ENCODE measurements at regions not wholly inside any gene's neighbourhood (a gene's known extent, or its start where the extent isn't known, plus 50 kb on each side); places are given as distances from the start of the nearest gene placed in this dataset.
"Not testable (repeated sequence)": the region's sequence is repeated elsewhere in the genome, so short reads cannot be mapped to it uniquely, and the experiment has no call there.

DNA sequence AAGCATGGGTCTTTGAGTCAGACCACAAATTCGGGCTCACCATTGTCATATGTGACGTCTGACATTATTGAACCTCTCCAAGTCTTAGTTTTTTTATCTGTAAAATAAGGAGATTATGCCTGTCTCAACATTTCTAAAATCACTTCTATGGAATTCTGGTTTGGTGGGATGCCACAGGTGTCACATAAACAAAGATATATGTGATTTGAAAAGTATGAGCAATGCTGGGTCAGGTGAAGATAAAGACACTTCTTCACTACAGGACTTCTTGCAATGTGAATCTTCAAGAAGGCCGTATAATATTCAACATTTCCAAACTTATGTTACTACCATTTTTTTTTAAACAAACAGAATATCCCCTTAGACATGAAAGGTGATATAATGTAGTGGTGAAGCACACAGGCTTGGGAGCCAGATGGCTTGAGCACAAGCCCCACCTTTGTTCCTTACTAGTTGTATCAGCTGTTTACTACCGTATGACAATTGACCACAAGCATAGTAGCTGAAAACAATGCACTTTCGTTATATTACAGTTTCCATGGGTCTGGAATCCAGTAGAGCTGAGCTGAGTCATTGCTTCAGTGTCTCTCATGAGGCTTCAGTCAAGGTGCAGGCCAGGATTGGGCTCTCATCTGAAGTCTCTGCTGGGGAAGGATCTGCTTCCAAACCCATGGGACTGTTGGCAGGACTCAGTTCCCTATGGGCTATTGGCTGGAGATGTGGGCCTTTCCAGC is 87.7 kb downstream of the UTP18 start:
- no peak for DNase-seq

DNA sequence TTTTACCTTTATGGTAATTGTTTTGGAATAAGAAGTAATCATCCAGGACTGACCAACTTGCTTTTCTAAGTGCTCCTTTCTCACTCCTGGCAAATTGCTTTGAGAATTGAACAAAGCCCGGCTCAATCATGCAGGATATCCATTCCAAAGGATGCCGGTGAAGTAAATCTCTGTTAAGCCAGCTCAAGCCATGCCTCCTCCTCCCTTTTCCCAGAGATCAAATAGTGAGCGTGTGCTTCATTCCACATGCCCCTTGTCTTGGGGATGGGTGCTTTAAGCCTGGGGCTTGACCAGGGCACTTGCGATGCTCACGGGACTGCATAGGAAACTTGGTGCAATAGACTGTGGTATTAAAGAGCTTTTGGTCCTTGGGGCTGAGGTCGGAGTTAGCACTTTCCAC is 90.7 kb downstream of the UTP18 start:
- no peak for DNase-seq

DNA sequence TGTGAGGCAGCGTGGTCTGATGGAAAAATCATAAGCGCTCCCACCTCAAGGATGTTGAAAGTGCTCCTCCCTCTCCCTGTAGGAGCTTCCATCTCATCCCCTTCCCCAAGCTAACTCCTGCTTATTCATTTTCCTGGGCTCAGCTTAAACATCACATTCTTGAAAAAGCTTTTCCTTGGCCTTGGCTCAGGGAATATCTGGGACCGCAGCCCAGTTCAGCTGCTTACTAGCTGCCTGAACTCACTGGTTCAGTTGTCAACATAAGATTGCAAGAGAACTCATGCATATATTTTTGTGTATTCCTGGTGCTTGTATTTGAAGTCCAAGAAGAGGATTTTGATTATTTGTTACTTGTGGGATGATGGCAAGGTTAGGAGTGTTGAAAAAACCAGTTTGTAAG is 91.5 kb downstream of the UTP18 start:
- DNase-seq: peak; percentile 89

DNA sequence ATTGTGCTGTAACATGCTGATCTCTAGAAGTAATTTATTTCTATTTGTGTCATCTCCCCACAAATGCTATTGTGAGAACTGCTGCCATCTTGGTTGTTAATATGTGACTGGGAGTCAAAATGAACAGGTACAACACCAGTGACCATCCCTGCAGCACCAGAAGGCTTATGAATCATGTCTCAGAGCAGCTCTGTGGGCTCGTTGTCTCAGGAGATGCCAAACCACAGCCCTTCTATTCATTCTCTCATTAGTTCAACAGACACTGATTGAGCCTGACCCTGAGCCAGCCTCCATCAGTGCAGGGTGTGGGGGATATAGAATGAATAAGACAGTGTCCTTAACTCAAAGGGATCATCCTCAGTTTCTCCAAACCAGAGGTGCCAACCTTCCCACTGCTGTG is 92.5 kb downstream of the UTP18 start:
- DNase-seq: no peak

DNA sequence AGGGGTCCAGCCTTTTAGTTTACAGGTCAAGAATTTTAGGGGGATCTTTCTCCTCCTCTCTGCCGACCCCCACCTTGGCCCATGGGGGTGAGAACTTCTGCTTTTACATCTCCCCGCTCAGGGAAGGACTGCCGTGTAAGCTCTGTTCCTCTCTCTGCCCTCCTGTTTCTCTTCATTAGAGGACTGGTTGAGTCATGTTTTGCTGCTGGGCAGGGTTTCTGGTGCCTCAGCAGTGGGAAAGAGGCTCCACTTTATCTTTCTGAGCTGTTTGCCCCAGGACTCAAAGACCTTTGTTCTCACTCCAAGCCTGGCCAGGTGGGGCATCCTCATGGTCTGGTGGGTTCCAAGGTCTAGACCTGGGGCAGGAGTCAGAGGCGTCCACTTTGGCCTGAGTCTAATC is 93.0 kb downstream of the UTP18 start:
- DNase-seq: no peak

DNA sequence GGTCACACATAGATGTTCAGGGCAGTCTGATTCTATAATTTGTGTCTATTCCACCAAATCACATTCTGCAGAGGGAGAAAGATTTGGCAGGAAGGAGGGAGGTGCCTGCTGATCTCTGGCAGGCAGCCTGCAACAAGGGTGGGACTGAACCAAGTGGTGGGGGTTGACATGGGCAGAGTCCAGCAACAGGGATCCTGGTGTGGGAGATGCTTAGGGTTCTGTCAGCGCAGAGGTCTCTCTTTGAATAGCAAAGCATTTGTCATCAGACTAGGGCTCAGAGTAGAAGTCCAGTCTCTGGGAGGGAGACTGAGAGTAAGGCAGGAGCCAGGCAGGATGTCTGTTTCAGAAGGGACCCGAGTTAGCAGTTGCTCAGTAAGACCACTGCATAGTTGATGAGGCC is 94.6 kb downstream of the UTP18 start:
- DNase-seq: peak; percentile 28

DNA sequence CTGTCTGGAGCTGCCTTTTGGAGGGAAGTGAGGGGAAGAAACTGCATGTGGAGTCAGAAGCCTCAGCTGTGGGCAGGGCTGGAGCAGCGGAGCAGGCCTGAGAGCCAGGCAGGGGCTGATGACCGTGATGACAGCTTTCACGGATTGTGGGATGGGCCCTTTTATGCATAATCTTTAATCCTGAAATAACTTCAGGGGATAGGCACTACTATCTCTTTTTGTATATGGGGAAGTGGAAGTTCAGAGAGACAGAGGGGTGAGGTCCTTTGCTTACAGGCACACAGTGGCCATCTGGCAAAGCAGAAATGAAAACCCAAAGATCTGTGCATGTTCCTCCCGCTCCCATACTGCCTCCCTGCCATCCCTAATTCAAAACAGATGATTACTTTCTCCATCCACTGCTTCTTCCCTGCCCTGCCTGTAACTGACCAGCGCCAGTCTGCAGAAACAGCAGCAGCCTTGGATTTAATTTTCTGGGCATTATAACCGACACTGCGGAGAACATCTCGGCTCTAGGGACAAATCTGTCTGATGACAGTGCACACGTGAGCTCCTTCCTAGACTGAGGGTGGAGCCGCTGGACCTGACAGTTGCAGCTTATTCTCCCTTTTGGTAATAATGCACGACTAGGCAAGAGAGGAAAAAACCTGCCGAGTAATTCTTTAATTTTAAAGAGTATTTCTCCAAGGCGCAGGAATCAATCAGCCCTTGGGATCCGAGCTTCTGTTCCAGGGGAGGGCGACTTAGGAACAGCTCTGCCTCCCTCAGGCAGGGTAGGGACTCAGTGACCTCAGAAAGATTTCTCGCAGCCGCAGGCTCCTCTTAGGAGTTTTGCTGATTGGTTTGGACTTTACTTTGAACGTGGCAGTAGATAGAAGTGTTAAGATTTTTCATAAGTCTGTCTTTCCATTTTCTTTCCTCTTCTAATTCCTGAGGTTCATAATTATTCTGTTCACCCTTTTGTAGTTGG is 95.4 kb downstream of the UTP18 start:
- peak; percentile 30 for DNase-seq

DNA sequence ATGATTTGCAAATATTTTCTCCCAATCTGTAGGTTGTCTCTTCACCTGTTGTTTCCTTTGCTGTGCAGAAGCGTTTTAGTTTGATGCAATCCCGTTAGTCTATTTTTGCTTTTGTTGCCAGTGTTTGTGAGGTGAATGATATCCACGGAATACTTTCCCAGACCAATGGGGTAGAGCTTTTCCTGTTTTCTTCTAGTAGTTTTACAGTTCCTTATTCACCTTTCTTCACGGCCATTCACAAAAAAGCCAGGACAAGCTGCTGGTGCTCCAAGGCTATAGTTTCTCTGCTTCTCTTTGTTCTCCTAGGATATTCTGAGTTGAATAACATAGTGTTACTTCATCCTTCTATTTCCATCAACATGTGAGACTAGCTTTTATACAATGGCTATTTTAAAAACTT is 98.7 kb downstream of the UTP18 start:
- no peak for DNase-seq

DNA sequence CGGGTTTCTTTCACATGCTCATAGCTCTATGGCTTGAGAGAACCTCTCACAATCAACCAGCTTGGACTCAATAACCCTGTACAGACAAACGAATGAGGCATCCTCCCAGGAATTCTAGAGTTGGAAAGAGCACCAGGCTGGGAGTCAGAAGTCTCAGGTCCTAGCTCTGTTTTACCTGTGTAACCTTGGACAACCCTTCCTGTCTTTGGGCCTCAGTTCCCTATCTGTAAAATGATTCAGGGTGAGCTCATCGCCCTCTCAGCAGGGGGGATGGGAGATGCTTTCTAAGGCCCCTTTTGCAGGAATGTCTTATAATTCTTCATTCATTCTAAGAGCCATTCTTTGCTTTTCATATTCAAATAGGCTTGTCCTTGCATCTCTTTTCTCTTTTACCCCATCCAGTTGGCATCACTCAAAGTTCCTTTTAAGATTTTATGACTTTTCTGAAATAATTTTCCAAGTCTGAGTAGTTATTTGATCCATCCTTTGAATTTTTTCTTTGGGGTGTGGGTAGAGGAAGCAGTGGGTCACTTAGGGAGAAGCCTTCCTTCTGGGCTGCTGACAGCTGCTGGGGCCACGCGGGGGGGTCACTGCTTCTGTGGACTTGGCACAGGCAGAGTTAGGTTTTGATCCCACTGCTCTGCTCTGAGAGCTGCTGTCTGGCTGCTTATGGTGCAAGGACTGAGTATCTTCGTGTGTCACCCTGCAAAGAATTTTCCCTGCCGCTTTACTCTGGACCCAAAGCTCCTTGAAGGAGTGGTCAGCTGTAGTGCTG is 102.7 kb downstream of the UTP18 start:
- DNase-seq: peak; percentile 68

DNA sequence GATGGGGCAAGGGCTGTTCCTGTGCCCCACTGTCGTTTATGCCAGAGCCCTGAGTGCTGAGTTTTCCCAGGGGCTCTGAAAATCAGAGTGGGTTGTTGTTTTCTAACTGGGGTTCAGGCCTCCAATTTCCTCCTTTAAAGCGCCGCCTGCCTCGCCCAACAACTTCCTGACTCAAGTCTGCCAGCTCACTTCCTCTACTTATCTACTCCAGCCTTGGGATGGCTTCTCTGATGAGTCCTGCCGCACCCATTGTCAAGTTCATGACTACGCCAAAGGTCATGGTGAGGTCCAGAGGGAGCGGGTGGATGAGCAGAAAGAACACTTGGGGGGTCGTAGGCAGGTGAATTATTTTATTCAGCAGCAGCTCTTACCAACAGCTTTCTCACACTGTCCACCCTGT is 104.7 kb downstream of the UTP18 start:
- no peak for DNase-seq

DNA sequence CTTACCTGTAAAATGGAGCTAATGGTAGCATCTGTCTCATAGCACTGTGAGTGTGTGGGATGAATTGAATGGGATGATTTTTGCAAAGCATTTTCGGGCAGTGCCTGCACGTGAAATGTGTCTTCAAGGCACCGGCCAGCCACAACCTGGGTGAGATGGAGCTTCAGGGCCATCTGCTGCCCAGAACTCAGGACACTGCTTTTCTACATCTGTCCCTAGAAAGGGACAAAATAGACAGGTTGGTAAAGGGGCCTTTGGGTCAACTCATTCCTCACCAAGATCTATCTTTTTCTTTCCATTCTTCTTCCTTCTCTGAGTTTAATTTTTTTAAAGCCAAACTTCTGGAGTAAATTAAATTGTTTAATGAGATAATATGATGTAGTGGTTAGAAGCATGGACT is 106.5 kb downstream of the UTP18 start:
- DNase-seq: no peak

DNA sequence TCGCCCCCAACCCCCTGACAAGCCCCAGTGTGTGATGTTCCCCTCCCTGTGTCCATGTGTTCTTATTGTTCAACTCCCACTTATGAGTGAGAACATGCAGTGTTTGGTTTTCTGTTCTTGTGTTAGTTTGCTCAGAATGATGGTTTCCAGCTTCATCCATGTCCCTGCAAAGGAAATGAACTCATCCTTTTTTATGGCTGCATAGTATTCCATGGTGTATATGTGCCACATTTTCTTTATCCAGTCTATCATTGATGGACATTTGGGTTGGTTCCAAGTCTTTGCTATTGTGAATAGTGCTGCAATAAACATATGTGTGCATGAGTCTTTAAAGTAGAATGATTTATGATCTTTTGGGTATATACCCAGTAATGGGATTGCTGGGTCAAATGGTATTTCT is 107.5 kb downstream of the UTP18 start:
- not testable (repeated sequence) for DNase-seq

DNA sequence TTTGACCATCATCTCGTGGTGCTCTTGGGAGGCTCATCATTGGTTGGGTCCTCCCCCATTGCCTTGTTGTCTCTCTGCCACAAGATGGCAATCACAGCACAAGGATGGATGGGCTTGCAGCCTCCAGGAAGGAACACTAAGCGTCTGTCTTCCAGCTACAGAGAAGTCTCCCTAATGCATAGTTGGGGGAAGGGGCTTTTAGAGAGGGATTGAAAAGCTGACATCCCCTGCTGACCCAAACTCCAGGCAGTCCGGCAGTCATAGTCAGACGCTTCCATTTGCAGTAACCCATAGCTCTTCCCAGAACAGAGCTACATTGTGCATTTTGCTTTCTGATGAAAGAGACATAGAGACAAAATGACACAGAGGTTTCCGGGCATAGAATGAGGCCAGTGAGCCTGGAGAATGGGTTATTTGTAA is 111.4 kb downstream of the UTP18 start:
- peak; percentile 84 for DNase-seq

DNA sequence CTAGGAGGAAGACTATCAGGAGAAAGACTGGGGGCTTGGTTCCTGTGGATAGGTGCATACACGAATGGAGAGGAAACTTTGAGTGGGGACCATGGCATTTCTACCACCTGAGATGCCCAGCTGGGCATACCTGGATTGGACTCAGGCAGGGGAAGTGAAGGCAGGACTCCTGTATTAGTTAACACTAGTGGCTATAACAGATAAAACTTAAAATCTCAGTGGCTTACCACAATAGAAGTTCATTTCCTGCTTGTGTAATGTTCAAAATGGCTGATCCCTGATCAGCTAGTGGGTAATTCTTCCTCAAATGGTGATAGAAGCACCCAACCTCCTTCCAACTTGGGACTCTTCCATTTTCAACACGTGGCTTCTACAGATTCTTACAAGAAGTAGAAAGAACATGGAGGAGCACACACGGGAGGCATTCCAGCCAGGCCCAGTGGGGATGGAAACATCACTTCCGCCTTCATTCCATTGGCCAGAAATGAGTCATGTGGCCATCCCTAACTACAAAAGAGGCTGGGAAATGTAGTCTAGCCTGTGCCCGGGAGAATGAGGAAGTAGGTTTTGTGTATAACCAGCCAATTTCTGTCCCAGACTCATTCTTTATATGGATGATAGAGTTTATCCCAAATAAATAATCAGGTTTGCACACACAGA is 112.1 kb downstream of the UTP18 start:
- no peak for DNase-seq

DNA sequence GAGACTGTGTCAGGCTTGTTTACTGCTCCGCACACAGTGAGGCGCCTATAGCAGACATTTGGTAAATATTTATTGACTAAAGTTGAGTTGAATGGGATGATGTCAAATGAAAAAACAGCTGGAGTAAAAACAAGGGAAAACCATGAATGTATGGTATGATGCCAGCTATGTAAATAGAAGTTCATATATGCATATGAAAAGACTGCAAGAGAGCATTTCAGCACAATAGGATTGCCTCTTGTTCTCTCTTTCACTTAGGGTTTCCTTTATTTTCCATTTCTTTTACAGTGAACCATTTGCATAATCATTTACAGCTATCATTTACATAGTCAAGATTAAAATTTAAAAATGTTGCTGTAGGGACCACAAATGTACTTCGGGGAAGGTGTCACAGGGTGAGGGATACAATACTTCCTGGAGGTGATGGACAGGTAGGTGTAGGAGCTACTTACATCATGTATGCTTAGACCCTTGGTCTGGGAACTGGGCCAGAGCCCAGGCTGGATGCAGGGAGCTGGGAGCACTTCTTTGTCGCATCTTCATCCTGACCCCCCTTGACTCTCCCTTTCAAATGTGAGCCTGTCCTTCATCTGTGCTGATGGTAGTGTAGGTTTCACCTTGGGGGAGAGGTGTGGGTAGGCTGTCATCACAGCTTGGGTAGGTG is 113.3 kb downstream of the UTP18 start:
- DNase-seq: no peak

DNA sequence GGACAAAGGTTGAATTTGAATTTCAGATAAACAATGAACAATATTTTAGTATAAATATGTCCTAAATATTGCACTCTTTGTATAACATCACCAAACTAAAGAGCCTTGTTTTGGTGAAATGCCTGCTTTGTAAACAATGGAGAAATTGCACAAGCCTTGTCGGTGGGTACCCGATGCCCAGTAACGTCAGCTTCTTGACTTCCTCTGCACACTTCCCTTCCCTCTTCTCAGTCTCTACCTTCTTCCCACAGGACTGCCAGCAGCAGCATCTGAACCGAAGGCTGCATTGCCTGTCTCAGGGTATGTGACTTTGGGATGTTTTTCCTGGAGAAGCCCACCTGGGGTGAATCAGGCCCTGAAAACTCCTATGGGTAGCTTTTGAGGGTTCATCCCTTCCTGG is 113.9 kb downstream of the UTP18 start:
- no peak for DNase-seq

DNA sequence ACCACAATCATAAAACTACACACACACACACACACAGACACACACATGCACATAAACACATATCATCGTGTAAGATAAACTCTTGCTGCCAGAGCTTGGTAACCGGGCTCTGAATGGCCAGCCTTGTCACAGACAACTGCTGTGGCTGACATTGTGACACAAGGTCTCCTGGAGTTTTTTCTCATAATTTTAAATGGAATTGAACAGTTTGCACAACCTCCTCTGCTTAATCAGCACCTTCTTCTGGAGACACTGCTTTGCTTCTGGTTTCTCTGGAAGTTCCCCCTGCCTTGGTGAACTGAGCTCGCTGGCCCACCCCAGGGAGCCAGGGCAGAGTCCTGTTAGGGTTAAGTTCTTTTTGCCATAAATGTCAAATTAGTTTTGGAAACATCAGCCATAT is 115.4 kb downstream of the UTP18 start:
- no peak for DNase-seq

DNA sequence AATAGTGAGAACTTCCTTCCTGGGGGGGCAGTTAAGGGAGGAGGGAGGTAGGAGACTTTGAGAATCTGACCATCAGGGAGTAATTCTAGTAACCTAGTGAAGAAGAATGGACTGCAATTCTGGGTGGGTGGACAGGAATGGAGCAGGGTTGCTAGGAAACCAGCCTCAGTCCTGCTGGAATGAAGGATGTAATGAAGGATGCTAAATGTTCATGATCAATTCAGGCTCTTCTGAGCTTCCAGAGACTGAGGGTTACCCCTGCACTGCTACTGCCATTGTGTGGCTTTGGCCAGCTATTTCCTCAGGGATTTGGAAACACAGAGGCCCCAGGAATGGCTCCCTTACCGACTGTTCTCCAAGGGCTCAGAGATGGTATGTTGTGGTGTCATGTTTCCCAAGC is 116.4 kb downstream of the UTP18 start:
- DNase-seq: no peak

DNA sequence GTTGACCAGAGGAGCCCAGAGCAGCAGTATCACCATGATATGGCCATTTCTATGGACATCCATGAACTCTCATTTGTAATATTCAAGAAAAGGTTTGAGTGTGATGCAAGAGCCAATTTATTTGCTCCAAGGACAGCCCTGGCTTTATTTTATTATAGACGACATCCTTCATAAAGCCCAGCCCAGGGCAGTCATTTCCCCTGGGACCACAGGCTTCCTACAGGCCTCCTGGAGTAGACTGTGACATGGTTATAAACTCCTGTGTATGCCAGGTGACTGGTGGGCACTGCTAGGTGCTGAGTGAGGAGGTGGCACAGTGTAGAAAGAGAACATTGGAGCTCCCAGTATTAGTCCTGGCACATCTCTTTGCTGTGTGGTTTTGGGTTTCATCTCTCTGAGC is 120.9 kb downstream of the UTP18 start:
- DNase-seq: no peak

DNA sequence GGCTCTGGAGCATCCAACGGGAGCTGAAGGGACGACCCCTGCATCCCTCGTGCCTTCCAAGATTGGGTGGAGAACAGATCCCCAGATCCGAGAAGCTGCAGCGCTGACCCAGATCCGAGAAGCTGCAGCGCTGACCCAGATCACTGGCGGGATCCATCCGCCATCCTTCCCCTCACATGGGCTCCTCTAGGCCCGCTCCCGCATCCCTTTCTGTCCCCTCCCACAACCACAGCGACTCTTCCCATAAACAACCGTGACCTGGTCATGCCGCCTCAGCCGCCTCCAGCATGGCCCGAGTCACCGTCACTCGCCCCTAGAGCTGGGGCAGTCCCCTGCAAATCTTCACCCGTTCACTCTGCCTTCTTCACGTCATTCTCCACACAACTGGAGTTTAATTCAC is 124.9 kb downstream of the UTP18 start:
- no peak for DNase-seq

DNA sequence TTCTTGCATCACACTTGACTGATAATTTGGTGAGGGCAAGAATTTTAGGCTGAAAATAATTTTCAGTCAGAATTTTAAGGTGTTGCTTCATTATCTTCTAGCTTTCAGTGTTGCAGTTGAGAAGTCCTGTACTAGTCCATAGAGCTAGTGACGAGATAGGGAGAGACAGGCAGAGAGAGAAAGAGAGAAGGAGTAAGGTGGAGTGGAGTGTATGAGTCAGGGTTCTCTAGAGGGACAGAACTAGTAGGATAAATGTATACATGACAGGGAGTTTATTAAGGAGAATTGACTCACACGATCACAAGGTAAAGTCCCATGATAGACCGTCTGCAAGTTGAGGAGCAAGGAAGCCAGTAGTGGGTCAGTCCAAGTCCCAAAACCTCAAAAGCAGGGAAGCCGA is 127.2 kb downstream of the UTP18 start:
- DNase-seq: no peak

DNA sequence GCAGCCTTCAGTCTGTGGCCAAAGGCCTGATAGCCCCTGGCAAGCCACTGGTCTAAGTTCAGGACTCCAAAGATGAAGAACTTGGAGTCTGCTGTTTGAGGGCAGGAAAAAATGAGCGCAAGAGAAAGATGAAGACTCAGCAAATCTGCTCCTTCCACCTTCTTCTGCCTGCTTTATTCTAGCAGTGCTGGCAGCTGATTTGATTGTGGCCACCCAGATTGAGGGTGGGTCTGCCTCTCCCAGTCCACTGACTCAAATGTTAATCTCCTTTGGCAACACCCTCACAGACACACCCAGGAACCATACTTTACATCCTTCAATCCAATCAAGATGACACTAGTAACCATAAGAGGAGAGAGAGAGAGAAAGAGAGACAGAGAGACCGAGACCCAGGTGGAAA is 127.6 kb downstream of the UTP18 start:
- no peak for DNase-seq
